K562 (cell line): ENCODE measurements at regions not wholly inside any gene's neighbourhood (a gene's known extent, or its start where the extent isn't known, plus 50 kb on each side); places are given as distances from the start of the nearest gene placed in this dataset.

Source experiments
- ATAC-seq: fragments of 200-7000 bp; cut with Tn5 transposase; 3 replicates; pipeline ENCODE4 v1.9.1; 2020; ENCODE audit warnings: moderate library complexity
- BruUV-seq: library from RNA; stranded (reverse); fragments of 400-500 nt; replicated peaks from 2 replicates; lab custom pipeline; 2021; lab: Mats Ljungman, UMichigan
- CTCF ChIA-PET: fragments of 300-600 bp; formaldehyde crosslinking; extraction: SDS; loops from one replicate; lab custom pipeline; 2021; ENCODE audit warnings: low intra/inter-chr PET ratio; lab: Yijun Ruan, JAX
- POLR2A ChIA-PET: fragments of 300-600, 350-650 bp; sonication (Branson Sonifier 250); formaldehyde crosslinking; extraction: SDS; loops from one replicate; lab custom pipeline; 2021; ENCODE audit warnings: antibody characterized with exemption, inconsistent platforms; lab: Yijun Ruan, JAX
- DNase-seq, 4 experiments: peaks; one replicate each; pipeline versions ENCODE4 v3.0.0 to v3.0.0-alpha.2; 2011 to 2018; ENCODE audit warnings: low spot score in 3 of 4, mixed read lengths in 3 of 4; ENCODE audit errors: extremely low read depth in 1 of 4
- FAIRE-seq: peaks from 2 replicates; lab custom pipeline; 2011; peaks lifted over from hg19 to GRCh38; lab: Jason Lieb, UNC
- H2AFZ ChIP-seq: 2 replicates; pipeline ENCODE4 v1.6.0; 2011; ENCODE audit warnings: low read depth, low read length, control low read depth, inconsistent platforms
- H3K27ac ChIP-seq: fragments of 200-600 bp; 3 replicates; pipeline ENCODE4 v1.8.0; 2011; ENCODE audit warnings: low read depth, mild to moderate bottlenecking, control low read depth, inconsistent platforms, low read length, moderate library complexity, mixed read lengths; ENCODE audit errors: extremely low read depth
- H3K27me3 ChIP-seq, 2 experiments: fragments of 300-600 bp in 1 of 2; 2 replicates in 1 of 2; 3 replicates in 1 of 2; pipeline versions ENCODE4 v1.6.0 to v1.8.0; 2011; ENCODE audit warnings: inconsistent platforms in 2 of 2, low read length in 2 of 2, mild to moderate bottlenecking in 1 of 2, mixed read lengths in 1 of 2, moderate library complexity in 1 of 2; ENCODE audit not compliant: control insufficient read depth in 2 of 2, insufficient read depth in 2 of 2
- H3K36me3 ChIP-seq: fragments of 300-600 bp; 3 replicates; pipeline ENCODE4 v1.8.0; 2011; ENCODE audit warnings: mild to moderate bottlenecking, low read length, inconsistent platforms; ENCODE audit not compliant: control insufficient read depth, insufficient read depth
- H3K4me1 ChIP-seq, 2 experiments: fragments of 200-600 bp in 1 of 2; replicated peaks in 1 of 2; 2 replicates in 1 of 2; 3 replicates in 1 of 2; pipeline versions ENCODE4 v1.5.1 to v1.8.0; 2011; ENCODE audit warnings: inconsistent platforms in 2 of 2, low read length in 2 of 2, mild to moderate bottlenecking in 1 of 2, mixed read lengths in 1 of 2, moderate library complexity in 1 of 2; ENCODE audit not compliant: control insufficient read depth in 2 of 2, insufficient read depth in 2 of 2
- H3K4me2 ChIP-seq: 2 replicates; pipeline ENCODE4 v1.6.1; 2011; ENCODE audit warnings: low read length, control low read depth, inconsistent platforms, mixed read lengths; ENCODE audit not compliant: insufficient read depth
- H3K4me3 ChIP-seq: fragments of 200-600 bp; sonication (generic), shearing (Covaris generic); 2 replicates; pipeline ENCODE4 v1.5.1; 2016; ENCODE audit warnings: control low read depth, inconsistent platforms
- H3K79me2 ChIP-seq: fragments of 200-600 bp; 3 replicates; pipeline ENCODE4 v1.8.0; 2011; ENCODE audit warnings: low read length, inconsistent platforms; ENCODE audit not compliant: control insufficient read depth, insufficient read depth
- H3K9ac ChIP-seq, 2 experiments: 2 replicates each; pipeline versions ENCODE4 v1.6.0 to v1.6.1; 2011; ENCODE audit warnings: low read depth in 2 of 2, low read length in 2 of 2, control low read depth in 1 of 2, inconsistent platforms in 1 of 2, mild to moderate bottlenecking in 1 of 2, mixed read lengths in 1 of 2; ENCODE audit not compliant: insufficient read depth in 1 of 2
- H3K9me1 ChIP-seq: one replicate; pipeline ENCODE4 v1.6.0; 2011; ENCODE audit warnings: inconsistent platforms, mild to moderate bottlenecking, low read length, moderate library complexity; ENCODE audit not compliant: control insufficient read depth, insufficient read depth
- H3K9me3 ChIP-seq: replicated peaks from 2 replicates; pipeline ENCODE4 v1.5.1; 2011; ENCODE audit warnings: low read depth, low read length, inconsistent platforms; ENCODE audit not compliant: control insufficient read depth, insufficient read depth
- H4K20me1 ChIP-seq: replicated peaks from 2 replicates; pipeline ENCODE4 v1.6.1; 2011; ENCODE audit warnings: low read length, inconsistent platforms, mixed read lengths; ENCODE audit not compliant: control insufficient read depth, insufficient read depth
- EP400 ChIP-seq: fragments of 450-650 bp; IDR thresholded peaks from 2 replicates; pipeline ENCODE4 v1.6.1; 2017; ENCODE audit warnings: antibody characterized with exemption, mild to moderate bottlenecking, moderate library complexity
- IFI16 ChIP-seq: fragments of 250-450 bp; sonication (Bioruptor Pico); IDR thresholded peaks from 2 replicates; pipeline ENCODE4 v2.1.2; 2022; ENCODE audit warnings: mild to moderate bottlenecking, inconsistent platforms
- KAT8 ChIP-seq: fragments of 450-650 bp; IDR thresholded peaks from 2 replicates; pipeline ENCODE4 v1.6.1; 2016; ENCODE audit warnings: low read depth, mild to moderate bottlenecking
- L3MBTL2 ChIP-seq: fragments of 450-650 bp; IDR thresholded peaks from 2 replicates; pipeline ENCODE4 v1.6.1; 2016; ENCODE audit warnings: mild to moderate bottlenecking, moderate library complexity
- MAFK ChIP-seq: IDR thresholded peaks from 2 replicates; pipeline ENCODE4 v1.6.1; 2011; ENCODE audit warnings: low read length, improper control_type of control experiment
- MCM3 ChIP-seq: fragments of 450-650 bp; IDR thresholded peaks from 2 replicates; pipeline ENCODE4 v1.6.1; 2016
- NBN ChIP-seq: fragments of 450-650 bp; IDR thresholded peaks from 2 replicates; pipeline ENCODE4 v1.6.1; 2016; ENCODE audit warnings: low read depth, mild to moderate bottlenecking
- PHTF2 ChIP-seq: fragments of 250-450 bp; sonication (Bioruptor Pico); IDR thresholded peaks from 2 replicates; pipeline ENCODE4 v1.5.0; 2021; ENCODE audit warnings: mild to moderate bottlenecking
- RHOXF2B ChIP-seq: fragments of 250-450 bp; sonication (Bioruptor Pico); conservative IDR thresholded peaks from 2 replicates; pipeline ENCODE4 v1.5.1; 2021
- SIRT6 ChIP-seq: IDR thresholded peaks from one replicate; pipeline ENCODE4 v1.6.1; 2012; ENCODE audit warnings: low read depth, mild to moderate bottlenecking, control low read depth, inconsistent platforms, low read length, moderate library complexity
- TEAD2 ChIP-seq: fragments of 450-650 bp; IDR thresholded peaks from 2 replicates; pipeline ENCODE4 v1.6.1; 2016; ENCODE audit warnings: missing genetic modification characterization, control low read depth, missing compliant biosample characterization
- ZFP30 ChIP-seq: fragments of 250-450 bp; sonication (Bioruptor Pico); IDR thresholded peaks from 2 replicates; pipeline ENCODE4 v1.8.0; 2022; ENCODE audit warnings: moderate library complexity, mild to moderate bottlenecking, inconsistent platforms, borderline replicate concordance
- ZNF324 ChIP-seq: fragments of 250-450 bp; sonication (Bioruptor Pico); IDR thresholded peaks from 2 replicates; pipeline ENCODE4 v1.4.0; 2020; ENCODE audit warnings: mild to moderate bottlenecking
- ZNF347 ChIP-seq: fragments of 450-650 bp; formaldehyde crosslinking; IDR thresholded peaks from 2 replicates; pipeline ENCODE4 v1.4.0; 2020; ENCODE audit warnings: low read depth, mild to moderate bottlenecking, moderate library complexity
- ZNF717 ChIP-seq: fragments of 250-450 bp; sonication (Bioruptor Pico); IDR thresholded peaks from 2 replicates; pipeline ENCODE4 v1.5.0; 2021
- in situ Hi-C: fragments of 300-500 bp; cut with MboI; formaldehyde crosslinking; loops from 4 replicates; pipeline ENCODE4 v1.15.0; 2018; ENCODE audit warnings: inconsistent platforms, mixed read lengths
- intact Hi-C: fragments of 100-400 bp; cut with micrococcal nuclease; formaldehyde crosslinking; loops from 2 replicates; pipeline ENCODE4 v1.14.2; 2022
- TF ChIP-seq, protein P1 (sequence below): fragments of 450-650 bp; conservative IDR thresholded peaks from 2 replicates; pipeline ENCODE4 v1.6.1; 2016; ENCODE audit warnings: missing genetic modification characterization, low read depth, mild to moderate bottlenecking, control low read depth, missing compliant biosample characterization
- TF ChIP-seq, protein P2 (sequence below), 2 experiments: fragments of 200-800 bp in 1 of 2; sonication (Bioruptor generic) in 1 of 2; sonication (generic) in 1 of 2; formaldehyde crosslinking in 1 of 2; IDR thresholded peaks in 1 of 2; conservative IDR thresholded peaks in 1 of 2; 2 replicates each; pipeline versions ENCODE4 v1.5.0 to v1.6.1; 2016 to 2020; ENCODE audit warnings: missing compliant biosample characterization in 1 of 2, missing genetic modification characterization in 1 of 2, missing genetic modification reagents in 1 of 2

DNA sequence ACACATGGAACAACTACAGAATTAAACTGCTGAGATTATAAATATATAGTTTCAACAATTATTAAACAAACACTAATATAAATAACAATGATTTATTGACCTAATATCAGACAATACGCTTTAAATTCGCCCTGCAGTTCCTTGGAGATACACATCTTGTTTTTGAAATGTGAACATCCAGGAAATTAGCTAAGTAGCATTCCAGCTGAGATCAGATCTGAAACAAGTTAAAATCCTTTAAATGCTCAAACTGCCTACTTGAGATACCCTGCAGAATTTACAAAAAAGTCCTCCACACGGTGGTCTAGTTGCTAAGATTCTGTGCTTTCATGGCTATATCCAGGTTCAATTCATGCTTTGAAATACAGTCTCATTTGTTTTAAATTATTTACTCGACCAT, 101.4 kb upstream of the OLFM3 start (continued):
- TF ChIP-seq ZNF347 (CRISPR knock-in tag) (no peak), MAFK (no peak), L3MBTL2 (no peak), KAT8 (no peak)
- TF ChIP-seq, all 486 proteins: peak for 0

DNA sequence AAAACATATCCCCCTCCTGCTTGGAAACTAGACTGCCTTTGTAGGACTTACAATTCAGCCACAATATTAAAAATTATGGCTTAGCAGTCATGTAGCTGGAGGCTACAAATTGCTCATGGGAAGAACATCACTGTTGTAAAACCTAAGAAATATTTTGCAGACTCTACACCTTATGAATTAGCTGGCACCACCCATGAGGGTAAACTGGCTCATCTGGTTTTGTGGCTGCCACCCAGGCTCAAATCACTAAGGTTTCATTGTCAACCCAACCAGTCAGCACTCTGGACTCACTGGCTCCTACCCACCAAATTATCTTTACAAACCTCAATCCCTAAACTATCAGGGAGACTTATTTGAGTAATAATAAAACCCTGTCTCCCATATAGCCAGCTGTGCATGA, 100.7 kb upstream of the OLFM3 start:
- no peak overlapping the region for H2AFZ ChIP-seq
- no peaks in the 10 kb centered on the region for H3K79me2 ChIP-seq
- no peaks in the 10 kb centered on the region for H3K4me1 ChIP-seq
- no peak overlapping the region for H3K4me2 ChIP-seq
- ChIA-PET CTCF (no interaction called here), POLR2A (no interaction called here)
- DNase-seq, result no peak
- no peaks in the 10 kb centered on the region for H3K36me3 ChIP-seq
- no peaks in the 10 kb centered on the region for H3K27me3 ChIP-seq
- H3K9ac ChIP-seq, result no peak overlapping the region
- in situ Hi-C loops, result no loop called here
- no TSS peak for BruUV-seq
- no peak for ATAC-seq
- no peak overlapping the region for H3K4me3 ChIP-seq
- H3K27ac ChIP-seq, result no peak overlapping the region
- intact Hi-C loops, result no loop called here
- no peaks in the 10 kb centered on the region for H3K9me1 ChIP-seq
- no peaks in the 10 kb centered on the region; the same call in 1 of the 2 replicates for H3K9me3 ChIP-seq
- no peaks in the 10 kb centered on the region for H4K20me1 ChIP-seq
- FAIRE-seq, result no peak
- no peak for TF ChIP-seq SIRT6
- TF ChIP-seq EP400, result no peak
- no peak for TF ChIP-seq ZNF324 (CRISPR knock-in tag)
- TF ChIP-seq IFI16, result no peak
- TF ChIP-seq MCM3, result no peak
- TF ChIP-seq RHOXF2B (CRISPR knock-in tag), result no peak
- no peak for TF ChIP-seq NBN
- TF ChIP-seq ZNF717 (CRISPR knock-in tag), result no peak
- TF ChIP-seq, protein P1, sequence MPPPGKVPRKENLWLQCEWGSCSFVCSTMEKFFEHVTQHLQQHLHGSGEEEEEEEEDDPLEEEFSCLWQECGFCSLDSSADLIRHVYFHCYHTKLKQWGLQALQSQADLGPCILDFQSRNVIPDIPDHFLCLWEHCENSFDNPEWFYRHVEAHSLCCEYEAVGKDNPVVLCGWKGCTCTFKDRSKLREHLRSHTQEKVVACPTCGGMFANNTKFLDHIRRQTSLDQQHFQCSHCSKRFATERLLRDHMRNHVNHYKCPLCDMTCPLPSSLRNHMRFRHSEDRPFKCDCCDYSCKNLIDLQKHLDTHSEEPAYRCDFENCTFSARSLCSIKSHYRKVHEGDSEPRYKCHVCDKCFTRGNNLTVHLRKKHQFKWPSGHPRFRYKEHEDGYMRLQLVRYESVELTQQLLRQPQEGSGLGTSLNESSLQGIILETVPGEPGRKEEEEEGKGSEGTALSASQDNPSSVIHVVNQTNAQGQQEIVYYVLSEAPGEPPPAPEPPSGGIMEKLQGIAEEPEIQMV (tag), result no peak
- TF ChIP-seq ZFP30, result no peak
- no peak for TF ChIP-seq PHTF2 (CRISPR knock-in tag)
- TF ChIP-seq, protein P2, sequence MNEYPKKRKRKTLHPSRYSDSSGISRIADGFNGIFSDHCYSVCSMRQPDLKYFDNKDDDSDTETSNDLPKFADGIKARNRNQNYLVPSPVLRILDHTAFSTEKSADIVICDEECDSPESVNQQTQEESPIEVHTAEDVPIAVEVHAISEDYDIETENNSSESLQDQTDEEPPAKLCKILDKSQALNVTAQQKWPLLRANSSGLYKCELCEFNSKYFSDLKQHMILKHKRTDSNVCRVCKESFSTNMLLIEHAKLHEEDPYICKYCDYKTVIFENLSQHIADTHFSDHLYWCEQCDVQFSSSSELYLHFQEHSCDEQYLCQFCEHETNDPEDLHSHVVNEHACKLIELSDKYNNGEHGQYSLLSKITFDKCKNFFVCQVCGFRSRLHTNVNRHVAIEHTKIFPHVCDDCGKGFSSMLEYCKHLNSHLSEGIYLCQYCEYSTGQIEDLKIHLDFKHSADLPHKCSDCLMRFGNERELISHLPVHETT (CRISPR knock-in tag; conservative IDR thresholded peaks at IDR 0.05 in 1 of 2, IDR thresholded peaks at IDR 0.05 in 1 of 2), result no peak
- TF ChIP-seq TEAD2 (tag), result no peak
